ENCODE measurements at regions not wholly inside any gene's neighbourhood (a gene's known extent, or its start where the extent isn't known, plus 50 kb on each side); places are given as distances from the start of the nearest gene placed in this dataset.

GRCh38 chr20:8935878-8936277 lies 133.0 kb upstream of the PLCB4 start:
- DNase-seq (ENCODE audit: low read depth) = no peak

- DNase-seq (ENCODE audit: low read depth) = no peak
Observed at GRCh38 chr20:8938532-8938931, 130.4 kb upstream of the PLCB4 start.

- no peak for DNase-seq (ENCODE audit: low read depth)
Observed at GRCh38 chr20:8940326-8940725, 128.6 kb upstream of the PLCB4 start.

GRCh38 chr20:8943631-8944030 lies 125.3 kb upstream of the PLCB4 start:
- DNase-seq (ENCODE audit: low read depth) = no peak

DNA sequence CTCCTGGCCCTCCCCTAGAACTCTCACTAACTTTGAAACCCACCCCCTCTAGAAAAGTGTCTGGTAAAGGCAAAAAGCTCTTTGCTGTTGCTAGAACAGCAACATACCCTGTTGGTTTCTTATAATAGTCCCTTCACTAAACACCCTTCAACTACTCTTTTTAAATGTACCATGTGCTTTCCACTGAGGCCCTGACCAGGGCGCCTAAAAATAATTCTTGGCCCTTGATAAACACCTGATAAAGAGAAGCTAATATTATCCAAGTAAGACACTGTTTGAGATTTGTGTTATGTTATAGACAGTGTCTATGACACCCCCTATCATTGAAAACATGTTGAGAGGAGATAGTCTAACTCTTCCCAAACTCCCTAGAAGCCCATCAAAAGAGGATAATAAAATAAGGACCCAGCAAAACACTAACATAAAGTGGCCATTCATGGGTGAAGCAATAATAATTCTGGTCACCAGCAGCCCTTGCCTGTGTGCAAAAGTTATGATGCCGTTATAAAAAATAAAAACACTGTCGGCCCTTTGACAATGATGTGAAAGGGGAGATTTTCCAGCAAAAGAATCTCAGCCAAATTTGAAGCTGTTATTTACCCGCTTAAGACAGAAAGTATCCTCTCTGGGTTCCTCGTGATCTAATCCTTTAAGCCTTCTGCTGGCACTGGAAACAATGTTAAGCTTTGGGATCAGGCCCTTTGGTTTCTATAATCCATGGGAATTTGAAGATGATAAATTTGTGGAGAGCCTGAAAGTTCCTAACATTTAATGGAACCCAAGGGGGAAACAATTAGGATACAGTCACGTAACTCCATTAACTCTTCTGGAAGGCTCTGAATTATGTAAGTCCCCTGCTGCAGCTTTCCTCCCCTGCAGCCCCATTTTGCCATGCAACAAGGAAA lies 122.6 kb upstream of the PLCB4 start:
- no peak for DNase-seq (ENCODE audit: low read depth)

DNA sequence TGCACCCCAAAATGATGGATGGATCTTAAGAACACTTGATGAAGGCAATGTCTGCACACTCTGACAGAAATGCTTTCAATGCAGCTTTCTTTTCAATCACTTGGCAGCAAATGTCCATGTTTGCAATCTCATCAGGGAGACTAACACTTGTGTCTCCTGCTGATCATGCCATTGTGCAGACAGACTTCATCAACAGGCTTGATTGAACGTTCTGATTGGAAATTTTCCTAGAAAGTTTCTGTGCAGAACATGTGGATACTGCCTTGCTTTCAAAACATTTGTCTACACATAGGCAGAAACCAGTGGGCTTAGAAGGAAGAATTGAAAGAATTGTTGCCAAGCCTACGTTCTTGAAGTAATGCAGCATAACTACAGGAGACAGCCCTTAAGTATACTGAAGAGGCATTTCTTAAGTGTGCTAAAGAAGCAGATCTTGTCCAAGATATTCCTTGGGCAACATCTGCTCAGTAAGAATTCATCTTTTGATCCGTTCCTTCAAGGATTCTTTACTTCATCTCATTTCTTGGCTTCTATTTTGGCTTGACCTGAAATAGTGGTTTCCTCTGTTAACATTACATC lies 120.4 kb upstream of the PLCB4 start:
- no peak for DNase-seq (ENCODE audit: low read depth)

DNA sequence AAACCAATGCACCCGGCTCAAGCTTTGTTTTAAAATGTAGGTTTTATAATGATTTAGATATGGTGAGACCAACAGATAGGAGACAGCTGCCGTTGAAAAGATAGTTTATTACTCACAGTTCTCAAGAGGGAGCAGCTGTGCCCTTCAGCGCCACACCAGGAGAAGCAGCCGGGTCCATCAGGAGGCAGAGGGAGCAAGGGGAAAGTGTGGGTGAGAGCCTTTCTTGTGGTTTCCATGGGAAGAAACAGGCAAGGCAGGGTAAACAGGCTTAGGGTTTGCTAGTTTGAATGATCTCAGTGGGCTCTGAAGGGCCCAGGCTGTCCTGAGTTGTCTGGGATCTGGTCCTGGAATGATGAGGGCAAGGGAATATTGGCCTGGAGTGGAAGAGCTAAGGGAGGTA lies 117.7 kb upstream of the PLCB4 start:
- DNase-seq (ENCODE audit: low read depth) = no peak

- DNase-seq (ENCODE audit: low read depth) = no peak
Observed at GRCh38 chr20:8952721-8953120, 116.2 kb upstream of the PLCB4 start.

DNA sequence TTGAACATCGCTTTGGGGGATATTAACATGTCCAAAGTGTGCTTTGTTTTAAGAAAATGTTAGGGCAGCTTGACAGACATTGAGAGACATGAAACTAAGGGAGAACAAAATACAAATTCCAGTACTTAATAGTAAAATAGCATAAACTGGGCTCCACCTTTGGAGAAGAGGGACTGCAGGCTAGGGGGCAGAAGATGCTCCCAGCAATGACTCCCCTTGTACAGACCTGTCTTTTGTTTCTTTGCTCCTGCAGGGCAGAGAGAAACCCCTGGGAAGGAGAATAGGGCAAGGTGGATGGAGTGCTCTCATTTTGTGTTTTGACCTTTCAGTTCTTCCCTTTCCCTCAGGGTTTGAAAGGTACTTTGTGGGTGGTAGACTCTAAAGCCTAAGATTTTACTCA lies 115.6 kb upstream of the PLCB4 start:
- no peak for DNase-seq (ENCODE audit: low read depth)

DNA sequence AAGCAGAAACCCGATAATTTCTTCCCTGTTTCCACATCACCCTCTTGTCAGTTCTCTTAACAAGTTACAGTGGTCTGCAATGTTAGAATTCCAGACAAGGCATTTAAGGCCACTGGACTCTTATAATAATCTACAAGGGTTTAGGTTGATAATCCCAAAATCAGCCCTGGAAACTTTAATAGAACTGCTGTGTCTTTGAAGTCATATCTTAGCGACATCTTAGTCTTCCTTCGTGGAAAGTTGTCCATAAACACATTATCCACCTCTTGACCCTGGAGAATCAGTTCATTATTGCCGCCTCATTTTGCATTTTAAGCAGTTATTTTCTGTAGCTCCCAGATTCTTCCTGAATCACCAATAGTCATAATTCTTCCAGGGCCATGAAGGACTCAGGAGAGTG lies 108.6 kb upstream of the PLCB4 start:
- DNase-seq (ENCODE audit: low read depth) = no peak

DNA sequence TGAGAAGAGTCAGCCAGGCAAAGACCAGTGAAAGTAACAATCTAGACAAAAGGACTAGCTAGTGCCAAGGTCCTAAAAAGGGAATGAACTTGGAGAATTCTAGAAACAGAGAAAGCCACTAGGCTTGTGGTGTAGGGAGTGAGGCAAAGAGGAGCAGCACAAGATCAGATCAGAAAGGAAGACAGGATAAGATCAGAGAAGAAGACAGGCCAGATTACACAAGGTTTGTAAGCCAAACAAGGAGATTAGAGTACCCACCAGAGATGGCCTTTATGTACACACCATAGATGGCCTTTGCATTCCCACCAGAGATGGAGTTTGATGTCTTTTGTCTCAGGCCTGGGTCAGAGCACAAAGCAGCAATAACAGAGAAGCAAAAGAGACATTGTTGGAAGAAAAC lies 105.6 kb upstream of the PLCB4 start:
- DNase-seq (ENCODE audit: low read depth) = no peak

GRCh38 chr20:8964959-8965562 lies 103.8 kb upstream of the PLCB4 start:
- DNase-seq (ENCODE audit: low read depth) = no peak

- no peak for DNase-seq (ENCODE audit: low read depth)
Observed at GRCh38 chr20:8967641-8968245, 101.1 kb upstream of the PLCB4 start.

- DNase-seq (ENCODE audit: low read depth) = no peak
Observed at GRCh38 chr20:8969146-8969583, 99.7 kb upstream of the PLCB4 start.

- no peak for DNase-seq (ENCODE audit: low read depth)
Observed at GRCh38 chr20:8971669-8972316, 97.1 kb upstream of the PLCB4 start.

DNA sequence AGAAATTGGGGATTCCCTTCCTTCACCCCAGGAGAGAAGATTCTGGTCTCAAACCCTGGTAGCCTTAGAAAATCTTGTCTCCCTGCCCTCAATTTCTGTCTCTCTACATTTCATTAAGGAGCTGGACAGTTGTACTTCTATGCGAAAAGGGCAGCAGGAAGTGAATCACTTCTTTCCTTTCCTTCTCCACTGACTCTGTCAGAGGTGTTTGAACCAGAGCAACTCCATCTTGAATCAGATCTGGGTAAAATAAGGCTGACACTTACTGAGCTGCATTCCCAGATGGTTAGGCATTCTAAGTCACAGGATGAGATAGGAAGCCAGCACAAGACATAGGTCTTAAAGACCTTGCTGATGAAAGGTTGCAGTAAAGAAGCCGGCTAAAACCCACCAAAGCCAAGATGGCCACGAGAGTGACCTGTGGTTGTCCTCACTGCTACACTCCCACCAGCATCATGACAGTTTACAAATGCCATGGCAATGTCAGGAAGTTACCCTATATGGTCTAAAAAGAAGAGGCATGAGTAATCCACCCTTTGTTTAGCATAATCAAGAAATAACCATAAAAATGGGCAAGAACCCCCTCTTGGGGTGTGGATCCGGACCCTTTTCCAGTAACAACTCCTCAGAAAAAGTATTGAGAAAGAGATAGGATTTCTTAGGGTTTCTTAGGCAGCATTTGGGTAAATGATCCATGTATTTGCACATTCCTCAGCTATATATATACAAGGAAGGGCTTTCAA lies 95.8 kb upstream of the PLCB4 start:
- DNase-seq (ENCODE audit: low read depth) = no peak

DNA sequence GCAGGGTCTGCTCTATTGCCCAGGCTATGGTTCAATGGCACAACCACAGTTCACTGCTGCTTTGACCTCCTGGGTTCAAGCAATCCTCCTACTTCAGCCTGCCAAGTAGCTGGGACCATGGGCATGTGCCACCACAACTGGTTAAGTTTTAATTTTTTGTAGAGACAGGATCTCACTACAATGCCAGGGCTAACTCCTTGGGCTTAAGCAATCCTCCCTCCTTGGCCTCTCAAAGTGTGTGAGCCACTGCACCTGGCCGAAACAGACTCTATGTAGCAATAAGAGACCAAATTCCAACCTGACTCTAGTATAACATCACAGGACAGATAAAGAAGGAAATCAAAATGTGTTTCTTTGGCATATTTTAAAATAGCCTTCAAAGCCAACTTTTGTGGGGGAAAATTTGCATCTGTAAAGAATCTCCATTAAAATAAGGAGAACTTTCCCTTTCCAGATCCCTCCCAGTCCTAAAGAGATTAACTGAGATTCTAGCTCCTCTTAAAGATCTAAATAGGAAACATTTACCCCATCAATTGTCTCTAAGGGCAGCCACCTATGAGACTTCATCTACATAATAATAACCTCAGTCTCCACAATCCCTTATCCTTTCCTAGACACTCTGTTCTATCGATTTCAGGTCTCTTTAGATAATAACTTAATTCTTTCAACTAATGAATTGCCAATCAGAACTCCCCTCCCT lies 94.7 kb upstream of the PLCB4 start:
- DNase-seq (ENCODE audit: low read depth) = no peak

DNA sequence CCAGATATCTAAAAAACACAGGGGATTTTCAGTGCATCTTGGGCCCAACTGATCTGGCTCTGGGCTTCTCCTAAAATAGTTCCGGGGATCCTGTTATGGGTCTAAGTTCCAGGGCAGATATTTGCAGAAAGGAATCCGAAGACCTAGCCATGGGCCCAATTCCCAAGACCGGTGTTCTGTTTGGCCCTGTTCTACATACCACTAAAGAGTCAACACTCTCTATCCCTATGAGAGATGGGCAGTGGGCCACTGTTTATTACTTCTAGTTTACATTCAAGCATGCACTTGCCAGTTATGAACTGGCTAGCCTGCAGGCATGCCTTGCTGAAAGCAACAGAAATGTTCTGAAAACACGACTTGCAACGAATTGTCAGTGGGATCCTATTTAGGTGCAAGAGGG lies 87.4 kb upstream of the PLCB4 start:
- DNase-seq (ENCODE audit: low read depth) = no peak

GRCh38 chr20:8983478-8984345 lies 85.2 kb upstream of the PLCB4 start:
- no peak for DNase-seq (ENCODE audit: low read depth)

- DNase-seq (ENCODE audit: low read depth) = no peak
Observed at GRCh38 chr20:8986631-8987030, 82.3 kb upstream of the PLCB4 start.
